NCI-H226 (cell line): ENCODE measurements at regions not wholly inside any gene's neighbourhood (a gene's known extent, or its start where the extent isn't known, plus 50 kb on each side); places are given as distances from the start of the nearest gene placed in this dataset.
"Not testable (repeated sequence)": the region's sequence is repeated elsewhere in the genome, so short reads cannot be mapped to it uniquely, and the experiment has no call there.

Experiments used
- DNase-seq: peaks from one replicate; pipeline ENCODE4 v3.0.0-alpha.2; 2015

- no peak for DNase-seq
These were observed 228.3 kb upstream of the PKN2 start for GRCh38 chr1:88455621-88456256.

- DNase-seq = no peak
These were observed 226.9 kb upstream of the PKN2 start for GRCh38 chr1:88457197-88457596.

DNA sequence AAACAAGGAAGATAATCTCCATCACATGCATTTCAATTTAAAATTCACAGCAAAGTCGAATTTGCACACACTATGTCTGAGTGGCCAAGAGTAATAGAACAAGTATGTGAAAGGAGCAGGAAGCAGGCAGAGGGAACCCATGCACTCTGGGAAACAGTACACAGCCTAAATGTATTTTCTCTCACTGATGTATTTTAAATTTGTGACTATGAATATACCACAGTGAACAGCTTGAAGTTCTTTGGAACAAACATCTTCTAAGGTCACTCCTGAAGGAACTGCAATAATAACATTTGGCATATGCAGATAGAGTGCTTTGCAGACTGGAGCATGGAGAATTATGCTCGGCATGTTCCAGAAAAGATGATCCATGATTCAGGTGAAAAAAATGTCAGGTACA is 223.1 kb upstream of the PKN2 start:
- no peak for DNase-seq

DNA sequence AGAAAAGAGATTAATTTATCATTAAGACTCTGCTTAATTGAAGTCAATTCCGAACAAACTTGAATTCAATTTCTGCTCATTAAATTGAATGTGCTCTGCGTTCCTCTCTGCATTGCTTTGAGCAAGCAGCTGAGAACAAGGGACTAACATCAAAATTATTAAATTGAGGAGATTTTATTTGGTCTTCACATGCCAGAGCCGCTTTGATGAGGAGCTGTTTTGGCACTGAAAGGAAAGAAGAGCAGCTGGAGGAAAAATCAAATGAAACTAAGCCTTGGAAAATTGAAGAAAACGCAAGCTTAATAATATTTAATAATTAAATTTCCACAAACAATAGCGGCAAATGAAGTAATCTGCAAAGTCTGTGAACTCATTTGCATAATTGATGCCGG is 222.0 kb upstream of the PKN2 start:
- no peak for DNase-seq

DNA sequence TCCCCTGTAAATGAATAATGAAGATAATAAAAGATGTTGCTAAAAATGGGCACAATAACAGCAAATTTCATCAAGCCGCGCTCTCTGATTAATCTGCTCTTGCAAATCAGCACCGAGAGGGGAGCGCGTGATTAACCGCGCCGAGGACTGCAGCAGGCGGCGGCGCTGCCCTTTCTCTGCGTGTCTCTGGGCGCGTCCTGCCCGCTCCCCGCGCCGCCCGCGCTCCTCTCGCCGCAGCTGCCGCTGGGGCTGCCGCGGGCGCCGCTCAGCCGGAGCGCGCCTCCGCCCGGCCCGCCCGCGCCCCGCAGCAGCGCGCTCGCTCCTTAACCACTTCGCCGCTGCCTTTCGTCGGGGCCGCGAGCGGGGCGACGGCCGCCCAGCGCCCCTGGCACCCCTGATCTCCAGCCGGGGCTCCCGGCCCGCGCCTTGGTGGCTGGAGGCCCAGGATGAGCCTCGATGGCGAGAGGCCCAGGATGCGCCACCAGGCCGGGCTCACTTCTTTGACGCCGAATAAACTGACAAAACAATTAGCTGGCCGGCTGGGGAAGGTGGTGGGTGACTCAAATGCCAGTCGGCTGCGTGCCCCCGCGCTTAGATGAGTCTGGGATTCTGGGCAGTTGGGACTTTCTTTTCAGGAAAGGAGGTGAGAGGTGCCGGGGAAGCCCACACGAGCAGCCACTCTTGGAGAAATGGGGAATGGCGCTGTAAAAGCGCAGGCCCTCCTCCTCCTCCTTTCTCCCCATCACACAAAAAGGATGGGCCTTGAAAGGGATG is 221.4 kb upstream of the PKN2 start:
- DNase-seq = no peak

DNA sequence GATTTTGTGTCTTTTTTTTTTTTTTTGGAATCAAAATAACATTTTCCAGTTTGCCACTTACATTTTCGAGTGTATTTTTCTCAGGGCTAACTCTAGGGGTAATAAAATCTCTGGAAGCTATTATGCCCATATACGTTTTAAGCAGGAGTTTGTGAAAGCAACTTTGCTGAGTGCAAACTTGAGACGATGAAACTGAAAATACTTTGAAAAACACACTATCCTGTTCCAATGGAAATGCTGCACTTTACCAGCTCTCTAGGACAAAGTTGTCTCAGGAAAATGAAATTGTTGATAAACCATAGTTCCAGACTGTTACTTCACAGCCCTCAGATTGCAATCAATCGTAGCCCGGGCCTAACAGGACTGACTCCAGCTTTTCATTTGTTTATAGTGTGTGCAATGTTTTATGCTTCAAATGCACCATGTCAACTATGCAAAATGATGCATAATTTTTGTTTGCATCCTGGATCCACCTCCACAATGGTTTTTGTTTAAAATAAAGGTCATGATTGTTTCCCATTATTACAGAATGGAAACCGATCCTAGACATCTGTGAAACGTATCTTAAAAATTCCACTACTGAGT is 220.6 kb upstream of the PKN2 start:
- DNase-seq = no peak

DNA sequence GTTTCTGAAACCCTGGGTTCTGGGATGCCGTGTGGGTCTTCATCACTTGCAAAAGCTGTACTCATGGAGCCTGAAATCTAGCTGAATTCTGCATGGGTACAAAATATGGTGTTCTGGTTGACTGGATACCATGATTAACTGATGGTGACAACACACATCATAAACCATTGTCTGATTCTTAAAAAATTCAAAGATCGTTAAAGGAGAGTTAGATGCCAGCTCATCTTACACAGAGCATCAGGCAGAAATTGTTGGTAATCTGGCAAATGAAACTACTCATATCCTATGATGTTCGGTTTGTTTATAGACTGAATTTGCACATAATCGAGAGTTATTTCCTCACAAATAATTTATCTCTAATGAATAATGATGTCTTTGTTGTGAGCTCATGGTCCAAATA is 218.1 kb upstream of the PKN2 start:
- DNase-seq = no peak

GRCh38 chr1:88466899-88467580 is 217.0 kb upstream of the PKN2 start:
- no peak for DNase-seq

DNA sequence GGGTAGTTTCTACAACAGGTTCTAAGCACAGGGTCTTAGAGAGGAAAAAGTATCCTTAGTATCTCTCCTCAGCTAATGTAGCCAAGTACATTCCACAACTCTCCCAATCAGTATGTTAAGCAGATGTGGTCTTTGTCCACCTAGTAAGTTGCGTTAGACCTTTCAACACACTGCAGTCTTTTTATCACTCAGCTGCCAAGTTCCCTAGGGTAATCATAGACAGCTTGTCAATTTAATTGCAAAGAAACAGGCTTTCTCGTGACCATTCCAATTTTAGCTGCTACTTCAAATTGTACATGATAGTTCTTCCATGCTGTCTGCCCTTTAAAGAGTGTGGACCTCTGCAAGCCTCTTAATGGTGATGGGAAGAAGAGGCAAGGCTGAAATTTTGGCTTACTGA is 211.8 kb upstream of the PKN2 start:
- DNase-seq = no peak

DNA sequence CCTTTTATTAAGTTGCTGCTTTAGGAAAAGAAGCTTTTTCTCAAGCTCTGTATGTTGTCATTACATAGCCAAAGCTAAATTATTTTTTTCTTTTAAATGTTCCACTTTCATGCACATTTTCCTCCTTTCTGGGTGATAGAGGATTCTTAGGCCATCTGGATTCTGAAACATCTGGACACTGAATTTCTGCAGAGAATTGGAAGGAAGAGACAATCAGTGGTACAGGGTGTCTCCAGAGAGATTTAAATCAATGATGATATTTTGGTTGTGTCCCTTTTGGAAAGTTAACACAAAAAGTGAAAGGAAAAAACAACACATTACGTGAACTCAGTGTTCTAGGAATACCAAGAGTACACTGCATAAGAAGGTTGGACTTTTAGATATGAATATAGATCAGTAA is 211.4 kb upstream of the PKN2 start:
- DNase-seq = no peak

GRCh38 chr1:88474555-88475304 is 209.3 kb upstream of the PKN2 start:
- DNase-seq = no peak

- no peak for DNase-seq
These were observed 199.2 kb upstream of the PKN2 start for GRCh38 chr1:88484881-88485280.

DNA sequence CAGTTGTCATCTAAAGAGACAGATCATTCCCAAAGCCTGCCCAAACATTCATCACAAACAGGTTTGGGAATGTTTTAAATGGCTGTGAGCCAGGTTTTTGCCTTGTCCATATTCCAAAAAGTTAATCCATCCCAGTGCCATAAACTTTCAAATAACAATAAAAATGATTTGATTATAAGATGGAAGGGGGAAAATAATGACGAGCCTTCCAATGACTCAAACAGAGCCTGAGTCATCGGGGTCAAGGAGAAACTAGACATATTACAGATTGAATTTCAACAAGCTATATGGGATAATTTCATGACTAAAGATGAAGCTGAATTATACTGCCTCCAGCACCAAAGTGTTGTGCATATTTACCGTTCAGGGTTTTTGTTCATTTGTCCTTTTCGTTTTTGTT is 195.8 kb upstream of the PKN2 start:
- DNase-seq = no peak

DNA sequence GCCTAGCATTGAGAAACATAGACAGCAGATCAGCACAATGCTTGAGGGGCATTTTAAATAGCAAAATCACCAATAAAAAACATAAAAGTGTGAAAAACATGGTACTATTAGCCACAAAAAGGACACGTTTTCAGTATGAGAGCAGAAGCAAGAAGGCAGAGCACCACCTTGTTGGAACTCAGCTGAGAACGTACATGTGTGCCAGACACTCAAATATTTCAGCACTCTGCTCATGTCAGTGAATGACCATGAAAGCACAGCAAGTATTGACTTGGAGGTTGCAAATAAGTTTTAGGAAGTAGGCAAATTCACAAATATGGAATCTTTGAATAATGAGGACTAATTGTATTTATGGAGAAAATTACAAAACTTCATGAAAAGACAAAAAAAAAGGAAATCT is 193.4 kb upstream of the PKN2 start:
- no peak for DNase-seq

DNA sequence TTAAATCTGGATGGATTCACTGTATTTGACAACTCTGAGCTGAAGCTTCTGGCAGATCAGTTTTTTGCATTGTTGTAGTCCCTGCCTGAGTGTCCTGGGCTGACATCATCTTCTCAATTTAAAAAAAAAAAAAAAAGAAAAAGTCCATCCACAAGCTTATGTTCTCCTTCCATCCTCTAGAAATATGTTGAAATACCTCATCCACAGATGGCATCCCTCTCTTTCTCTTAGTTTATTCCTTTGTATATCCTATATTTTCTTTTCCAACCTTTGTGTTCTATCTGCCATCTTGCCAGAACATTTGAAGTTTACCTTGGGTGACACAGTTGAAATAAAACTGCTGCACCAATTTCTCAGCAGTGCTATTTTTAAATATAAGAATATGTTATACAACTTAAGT is 184.4 kb upstream of the PKN2 start:
- DNase-seq = no peak

- no peak for DNase-seq
These were observed 181.2 kb upstream of the PKN2 start for GRCh38 chr1:88502886-88503285.

DNA sequence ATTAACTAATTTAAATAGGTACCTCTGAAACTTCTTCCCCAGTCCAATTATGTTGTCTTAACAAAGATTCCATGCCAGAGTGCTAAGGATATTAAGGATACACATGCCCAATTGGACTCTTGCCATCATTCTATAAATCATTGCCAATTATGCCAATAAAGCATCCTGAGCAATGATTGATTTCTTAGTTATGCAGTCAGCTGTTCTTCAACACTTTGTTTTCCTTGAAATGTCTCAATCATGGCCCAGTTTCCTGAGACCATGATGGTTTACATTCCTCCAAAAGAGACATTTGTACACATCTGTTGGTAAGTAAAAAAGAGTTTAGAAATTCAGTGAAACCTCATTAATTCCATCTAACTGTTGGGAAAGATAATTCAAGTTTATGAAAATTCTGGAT is 180.4 kb upstream of the PKN2 start:
- no peak for DNase-seq

DNA sequence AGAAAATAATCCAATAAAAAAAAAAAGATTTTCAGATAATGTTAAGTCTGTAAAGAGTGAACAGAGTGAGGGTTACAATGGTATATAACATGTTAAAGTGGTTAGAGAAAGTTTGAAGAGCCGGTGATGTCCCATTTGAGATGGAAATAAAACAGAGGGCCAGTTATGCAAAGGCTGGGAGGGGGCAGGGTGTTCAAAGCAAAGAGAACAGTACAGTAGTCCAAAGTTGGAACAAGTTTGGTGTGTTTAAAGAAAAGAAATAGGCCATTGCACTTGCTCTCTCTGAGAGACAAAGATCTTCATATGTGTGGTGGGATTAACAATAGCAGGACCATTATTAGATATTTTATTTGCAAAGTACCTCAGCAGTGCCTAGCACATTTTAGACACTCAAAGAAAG is 179.5 kb upstream of the PKN2 start:
- DNase-seq = no peak

GRCh38 chr1:88509379-88509778 is 174.7 kb upstream of the PKN2 start:
- no peak for DNase-seq

DNA sequence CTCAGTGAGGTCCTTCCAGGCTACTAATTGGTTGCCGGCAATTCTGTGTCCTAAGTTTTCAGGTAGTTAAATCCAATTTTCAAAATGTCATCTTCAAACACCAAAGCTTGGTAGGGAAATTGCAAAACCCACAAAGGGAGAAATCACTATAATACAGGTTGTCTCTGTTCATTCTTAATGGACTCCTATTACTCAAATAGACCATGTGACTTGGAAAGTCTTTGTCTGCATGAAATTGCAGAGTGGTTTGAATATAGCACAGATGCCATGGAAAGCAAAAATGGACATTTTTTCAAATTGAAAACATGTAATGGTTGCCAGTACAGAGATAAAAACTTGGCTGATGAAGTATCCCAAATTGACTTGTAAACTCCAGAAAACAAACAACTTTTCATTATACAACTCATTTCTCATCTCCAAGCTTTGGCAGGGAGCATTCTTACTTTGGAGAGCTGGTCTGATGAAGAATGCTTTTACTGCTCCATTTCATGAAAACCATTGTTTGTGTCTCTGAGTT is 169.5 kb upstream of the PKN2 start:
- no peak for DNase-seq

- DNase-seq = not testable (repeated sequence)
These were observed 166.6 kb upstream of the PKN2 start for GRCh38 chr1:88517499-88517898.

DNA sequence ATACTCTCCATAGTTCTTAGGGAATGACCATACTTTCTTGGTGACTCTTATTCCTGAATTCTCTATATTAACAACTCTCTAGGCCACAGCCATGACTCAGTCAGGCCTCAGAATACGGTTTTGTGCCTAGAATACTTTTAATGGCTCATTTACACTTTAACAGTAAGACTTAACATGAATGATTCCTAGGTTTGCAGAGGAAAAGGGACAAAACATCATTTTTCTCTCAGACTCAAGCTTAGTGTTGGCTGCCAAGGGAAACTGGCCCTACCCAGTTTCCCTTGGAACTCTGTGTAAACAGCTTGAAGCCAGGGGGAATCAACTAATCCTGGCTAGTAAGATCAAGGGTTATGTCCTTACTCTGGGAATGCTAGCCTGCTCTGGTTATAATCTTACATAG is 164.9 kb upstream of the PKN2 start:
- no peak for DNase-seq
